ENCODE measurements at regions not wholly inside any gene's neighbourhood (a gene's known extent, or its start where the extent isn't known, plus 50 kb on each side); places are given as distances from the start of the nearest gene placed in this dataset.

DNA sequence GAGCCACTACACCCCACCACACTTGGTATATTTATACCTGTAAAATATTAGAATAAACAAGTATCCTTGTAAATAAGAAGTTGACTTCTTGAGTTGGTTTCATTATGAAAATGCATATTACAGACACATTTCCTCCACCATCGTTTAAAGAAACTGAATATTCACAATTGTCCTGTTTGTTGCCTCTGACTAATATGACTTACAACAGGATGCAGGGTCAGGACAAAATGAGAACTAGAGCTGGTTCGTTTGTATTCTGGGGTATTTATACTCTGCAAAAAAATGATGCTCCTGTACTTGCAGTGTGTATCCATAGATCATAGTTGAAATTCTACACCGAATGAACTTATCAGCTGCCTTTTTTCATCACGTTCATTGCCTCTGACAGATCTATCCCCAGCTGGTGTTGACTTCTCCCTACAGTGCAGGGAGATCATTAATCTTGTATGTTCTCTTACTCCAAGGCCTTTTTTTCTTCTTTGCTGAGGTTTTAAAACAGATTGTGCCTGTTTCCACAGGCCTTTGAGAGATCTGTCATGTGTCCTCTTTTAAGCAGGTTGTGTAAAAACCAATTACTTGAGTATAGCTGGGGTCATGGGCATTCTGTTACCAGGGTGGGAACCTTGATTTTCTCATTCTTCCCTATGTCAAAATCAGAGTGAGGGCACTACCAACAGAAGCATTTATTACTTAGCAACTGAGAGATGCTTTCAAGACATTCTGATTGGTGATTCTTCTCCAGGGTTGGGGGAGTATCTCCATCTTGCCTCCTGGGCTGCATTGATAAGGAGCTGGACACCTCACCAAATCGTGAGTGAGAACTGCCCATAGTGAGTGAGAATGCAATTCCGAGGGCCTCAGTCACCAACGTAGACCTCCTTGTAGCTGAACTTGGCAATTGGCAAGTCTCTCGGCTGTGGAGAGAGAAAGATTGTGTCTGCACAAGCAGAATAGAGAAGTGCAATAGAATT lies 78.8 kb upstream of the CD83 start:
- no peaks in the 10 kb centered on the region for H3K9me3 ChIP-seq
- 69% methylated on average over 7 of the region's 8 CpGs for WGBS (ENCODE audit: low lambda C conversion rate)
- no peak overlapping the region for H3K27ac ChIP-seq (ENCODE audit: low read depth in 2 of 2, low read length in 1 of 2)
- no peaks in the 10 kb centered on the region for H4K20me1 ChIP-seq (ENCODE audit: insufficient read depth)
- no peaks in the 10 kb centered on the region for H3K79me2 ChIP-seq (ENCODE audit: insufficient read depth)
- H3K9me2 ChIP-seq = no peaks in the 10 kb centered on the region
- POLR2A ChIA-PET = no interaction called here
- H3K9ac ChIP-seq = no peak overlapping the region
- CTCF ChIA-PET = interaction anchor here (1.0 to 5.2 kb wide), 7 partner anchors 10 to 243 kb away, joined by 3 to 22 read pairs (median 3); no protein-coding TSS in a partner anchor
- H3K4me3 ChIP-seq (ENCODE audit: low read depth in 2 of 2, low read length in 1 of 2) = no peak overlapping the region
- H2AFZ ChIP-seq (ENCODE audit: low read depth) = no peak overlapping the region
- no peaks in the 10 kb centered on the region for H3K36me3 ChIP-seq (replicated peaks in 1 of 2; ENCODE audit: control insufficient read depth in 1 of 2, insufficient read depth in 2 of 2, low read length in 1 of 2)
- DNase-seq = no peak
- H3K27me3 ChIP-seq (ENCODE audit: insufficient read depth) = no peaks in the 10 kb centered on the region
- H3F3A ChIP-seq (replicated peaks; ENCODE audit: insufficient read depth) = no peaks in the 10 kb centered on the region
- no peak overlapping the region for H3K4me2 ChIP-seq
- H3K4me1 ChIP-seq (ENCODE audit: control insufficient read depth in 1 of 2, insufficient read depth in 2 of 2, low read depth in 1 of 2, low read length in 1 of 2) = peaks cover 3 to 7% of the 10 kb centered on the region in 2 experiments; a peak in 2 of 4 replicates
- TF ChIP-seq, protein P1, sequence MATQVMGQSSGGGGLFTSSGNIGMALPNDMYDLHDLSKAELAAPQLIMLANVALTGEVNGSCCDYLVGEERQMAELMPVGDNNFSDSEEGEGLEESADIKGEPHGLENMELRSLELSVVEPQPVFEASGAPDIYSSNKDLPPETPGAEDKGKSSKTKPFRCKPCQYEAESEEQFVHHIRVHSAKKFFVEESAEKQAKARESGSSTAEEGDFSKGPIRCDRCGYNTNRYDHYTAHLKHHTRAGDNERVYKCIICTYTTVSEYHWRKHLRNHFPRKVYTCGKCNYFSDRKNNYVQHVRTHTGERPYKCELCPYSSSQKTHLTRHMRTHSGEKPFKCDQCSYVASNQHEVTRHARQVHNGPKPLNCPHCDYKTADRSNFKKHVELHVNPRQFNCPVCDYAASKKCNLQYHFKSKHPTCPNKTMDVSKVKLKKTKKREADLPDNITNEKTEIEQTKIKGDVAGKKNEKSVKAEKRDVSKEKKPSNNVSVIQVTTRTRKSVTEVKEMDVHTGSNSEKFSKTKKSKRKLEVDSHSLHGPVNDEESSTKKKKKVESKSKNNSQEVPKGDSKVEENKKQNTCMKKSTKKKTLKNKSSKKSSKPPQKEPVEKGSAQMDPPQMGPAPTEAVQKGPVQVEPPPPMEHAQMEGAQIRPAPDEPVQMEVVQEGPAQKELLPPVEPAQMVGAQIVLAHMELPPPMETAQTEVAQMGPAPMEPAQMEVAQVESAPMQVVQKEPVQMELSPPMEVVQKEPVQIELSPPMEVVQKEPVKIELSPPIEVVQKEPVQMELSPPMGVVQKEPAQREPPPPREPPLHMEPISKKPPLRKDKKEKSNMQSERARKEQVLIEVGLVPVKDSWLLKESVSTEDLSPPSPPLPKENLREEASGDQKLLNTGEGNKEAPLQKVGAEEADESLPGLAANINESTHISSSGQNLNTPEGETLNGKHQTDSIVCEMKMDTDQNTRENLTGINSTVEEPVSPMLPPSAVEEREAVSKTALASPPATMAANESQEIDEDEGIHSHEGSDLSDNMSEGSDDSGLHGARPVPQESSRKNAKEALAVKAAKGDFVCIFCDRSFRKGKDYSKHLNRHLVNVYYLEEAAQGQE (IDR thresholded peaks at IDR 0.05; ENCODE audit: low read depth, low read length) = no peak
- TF ChIP-seq CHD2 (IDR thresholded peaks at IDR 0.05; ENCODE audit: low read length, partially characterized antibody) = no peak
- no peak for TF ChIP-seq NRF1 (IDR thresholded peaks at IDR 0.05; ENCODE audit: low read depth, low read length)
- TF ChIP-seq, protein P2, sequence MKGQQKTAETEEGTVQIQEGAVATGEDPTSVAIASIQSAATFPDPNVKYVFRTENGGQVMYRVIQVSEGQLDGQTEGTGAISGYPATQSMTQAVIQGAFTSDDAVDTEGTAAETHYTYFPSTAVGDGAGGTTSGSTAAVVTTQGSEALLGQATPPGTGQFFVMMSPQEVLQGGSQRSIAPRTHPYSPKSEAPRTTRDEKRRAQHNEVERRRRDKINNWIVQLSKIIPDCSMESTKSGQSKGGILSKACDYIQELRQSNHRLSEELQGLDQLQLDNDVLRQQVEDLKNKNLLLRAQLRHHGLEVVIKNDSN (IDR thresholded peaks at IDR 0.05; ENCODE audit: borderline replicate concordance, low read depth) = no peak
- no peak for TF ChIP-seq YY1 (IDR thresholded peaks at IDR 0.05; ENCODE audit: low read depth)
- no peak for TF ChIP-seq TAF1 (IDR thresholded peaks at IDR 0.05; ENCODE audit: borderline replicate concordance, low read depth, low read length)
- TF ChIP-seq, protein P3, sequence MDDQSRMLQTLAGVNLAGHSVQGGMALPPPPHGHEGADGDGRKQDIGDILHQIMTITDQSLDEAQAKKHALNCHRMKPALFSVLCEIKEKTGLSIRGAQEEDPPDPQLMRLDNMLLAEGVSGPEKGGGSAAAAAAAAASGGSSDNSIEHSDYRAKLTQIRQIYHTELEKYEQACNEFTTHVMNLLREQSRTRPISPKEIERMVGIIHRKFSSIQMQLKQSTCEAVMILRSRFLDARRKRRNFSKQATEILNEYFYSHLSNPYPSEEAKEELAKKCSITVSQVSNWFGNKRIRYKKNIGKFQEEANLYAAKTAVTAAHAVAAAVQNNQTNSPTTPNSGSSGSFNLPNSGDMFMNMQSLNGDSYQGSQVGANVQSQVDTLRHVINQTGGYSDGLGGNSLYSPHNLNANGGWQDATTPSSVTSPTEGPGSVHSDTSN (IDR thresholded peaks at IDR 0.05) = peak; percentile 96
- no peak for TF ChIP-seq FOSL2 (IDR thresholded peaks at IDR 0.05; ENCODE audit: borderline replicate concordance, low read depth)
- TF ChIP-seq FOXM1 (IDR thresholded peaks at IDR 0.05; ENCODE audit: low read depth) = no peak
- no peak for TF ChIP-seq TEAD4 (IDR thresholded peaks at IDR 0.05; ENCODE audit: borderline replicate concordance, insufficient read depth)
- TF ChIP-seq GABPA (IDR thresholded peaks at IDR 0.05; ENCODE audit: low read depth) = no peak
- TF ChIP-seq MXI1 (IDR thresholded peaks at IDR 0.05; ENCODE audit: low read depth, low read length) = no peak
- no peak for TF ChIP-seq SMC3 (IDR thresholded peaks at IDR 0.05; ENCODE audit: low read depth, low read length)
- peak in 1 of 2 experiments; percentile 37; a peak in 1 of 4 replicates for TF ChIP-seq EP300 (IDR thresholded peaks at IDR 0.05; ENCODE audit: borderline replicate concordance in 1 of 2, low read depth in 1 of 2, low read length in 1 of 2)
- no peak for TF ChIP-seq MEF2A (IDR thresholded peaks at IDR 0.05; ENCODE audit: borderline replicate concordance, low read depth)
- TF ChIP-seq RCOR1 (IDR thresholded peaks at IDR 0.05; ENCODE audit: low read length) = no peak
- TF ChIP-seq TCF12 (IDR thresholded peaks at IDR 0.05) = peak; percentile 88
- TF ChIP-seq JUND (IDR thresholded peaks at IDR 0.05) = peak; percentile 37; the same call in 1 of the 2 replicates
- TF ChIP-seq POLR2AphosphoS5 (IDR thresholded peaks at IDR 0.05; ENCODE audit: low read depth, low read length) = no peak
- TF ChIP-seq EZH2phosphoT487 (IDR thresholded peaks at IDR 0.05; ENCODE audit: borderline replicate concordance, low read depth) = no peak
- TF ChIP-seq, protein P4, sequence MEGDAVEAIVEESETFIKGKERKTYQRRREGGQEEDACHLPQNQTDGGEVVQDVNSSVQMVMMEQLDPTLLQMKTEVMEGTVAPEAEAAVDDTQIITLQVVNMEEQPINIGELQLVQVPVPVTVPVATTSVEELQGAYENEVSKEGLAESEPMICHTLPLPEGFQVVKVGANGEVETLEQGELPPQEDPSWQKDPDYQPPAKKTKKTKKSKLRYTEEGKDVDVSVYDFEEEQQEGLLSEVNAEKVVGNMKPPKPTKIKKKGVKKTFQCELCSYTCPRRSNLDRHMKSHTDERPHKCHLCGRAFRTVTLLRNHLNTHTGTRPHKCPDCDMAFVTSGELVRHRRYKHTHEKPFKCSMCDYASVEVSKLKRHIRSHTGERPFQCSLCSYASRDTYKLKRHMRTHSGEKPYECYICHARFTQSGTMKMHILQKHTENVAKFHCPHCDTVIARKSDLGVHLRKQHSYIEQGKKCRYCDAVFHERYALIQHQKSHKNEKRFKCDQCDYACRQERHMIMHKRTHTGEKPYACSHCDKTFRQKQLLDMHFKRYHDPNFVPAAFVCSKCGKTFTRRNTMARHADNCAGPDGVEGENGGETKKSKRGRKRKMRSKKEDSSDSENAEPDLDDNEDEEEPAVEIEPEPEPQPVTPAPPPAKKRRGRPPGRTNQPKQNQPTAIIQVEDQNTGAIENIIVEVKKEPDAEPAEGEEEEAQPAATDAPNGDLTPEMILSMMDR (IDR thresholded peaks at IDR 0.05) = no peak
- TF ChIP-seq, protein P5, sequence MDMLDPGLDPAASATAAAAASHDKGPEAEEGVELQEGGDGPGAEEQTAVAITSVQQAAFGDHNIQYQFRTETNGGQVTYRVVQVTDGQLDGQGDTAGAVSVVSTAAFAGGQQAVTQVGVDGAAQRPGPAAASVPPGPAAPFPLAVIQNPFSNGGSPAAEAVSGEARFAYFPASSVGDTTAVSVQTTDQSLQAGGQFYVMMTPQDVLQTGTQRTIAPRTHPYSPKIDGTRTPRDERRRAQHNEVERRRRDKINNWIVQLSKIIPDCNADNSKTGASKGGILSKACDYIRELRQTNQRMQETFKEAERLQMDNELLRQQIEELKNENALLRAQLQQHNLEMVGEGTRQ (IDR thresholded peaks at IDR 0.05; ENCODE audit: borderline replicate concordance, low read depth, low read length) = no peak
- TF ChIP-seq ELF1 (IDR thresholded peaks at IDR 0.05) = no peak
- no peak for TF ChIP-seq SIN3A (IDR thresholded peaks at IDR 0.05; ENCODE audit: borderline replicate concordance, low read depth, low read length)
